K562 (cell line): ENCODE measurements at regions not wholly inside any gene's neighbourhood (a gene's known extent, or its start where the extent isn't known, plus 50 kb on each side); places are given as distances from the start of the nearest gene placed in this dataset.
"Not testable (repeated sequence)": the region's sequence is repeated elsewhere in the genome, so short reads cannot be mapped to it uniquely, and the experiment has no call there.

ENCODE experiments used
- ATAC-seq: fragments of 200-7000 bp; cut with Tn5 transposase; 3 replicates; pipeline ENCODE4 v1.9.1; 2020; ENCODE audit warnings: moderate library complexity
- BruUV-seq: library from RNA; stranded (reverse); fragments of 400-500 nt; replicated peaks from 2 replicates; lab custom pipeline; 2021; lab: Mats Ljungman, UMichigan
- CTCF ChIA-PET: fragments of 300-600 bp; formaldehyde crosslinking; extraction: SDS; loops from one replicate; lab custom pipeline; 2021; ENCODE audit warnings: low intra/inter-chr PET ratio; lab: Yijun Ruan, JAX
- POLR2A ChIA-PET: fragments of 300-600, 350-650 bp; sonication (Branson Sonifier 250); formaldehyde crosslinking; extraction: SDS; loops from one replicate; lab custom pipeline; 2021; ENCODE audit warnings: antibody characterized with exemption, inconsistent platforms; lab: Yijun Ruan, JAX
- DNase-seq, 4 experiments: peaks; one replicate each; pipeline versions ENCODE4 v3.0.0 to v3.0.0-alpha.2; 2011 to 2018; ENCODE audit warnings: low spot score in 3 of 4, mixed read lengths in 3 of 4; ENCODE audit errors: extremely low read depth in 1 of 4
- FAIRE-seq: peaks from 2 replicates; lab custom pipeline; 2011; peaks lifted over from hg19 to GRCh38; lab: Jason Lieb, UNC
- H2AFZ ChIP-seq: 2 replicates; pipeline ENCODE4 v1.6.0; 2011; ENCODE audit warnings: low read depth, low read length, control low read depth, inconsistent platforms
- H3K27ac ChIP-seq: fragments of 200-600 bp; 3 replicates; pipeline ENCODE4 v1.8.0; 2011; ENCODE audit warnings: low read depth, mild to moderate bottlenecking, control low read depth, inconsistent platforms, low read length, moderate library complexity, mixed read lengths; ENCODE audit errors: extremely low read depth
- H3K27me3 ChIP-seq, 2 experiments: fragments of 300-600 bp in 1 of 2; 2 replicates in 1 of 2; 3 replicates in 1 of 2; pipeline versions ENCODE4 v1.6.0 to v1.8.0; 2011; ENCODE audit warnings: inconsistent platforms in 2 of 2, low read length in 2 of 2, mild to moderate bottlenecking in 1 of 2, mixed read lengths in 1 of 2, moderate library complexity in 1 of 2; ENCODE audit not compliant: control insufficient read depth in 2 of 2, insufficient read depth in 2 of 2
- H3K36me3 ChIP-seq: fragments of 300-600 bp; 3 replicates; pipeline ENCODE4 v1.8.0; 2011; ENCODE audit warnings: mild to moderate bottlenecking, low read length, inconsistent platforms; ENCODE audit not compliant: control insufficient read depth, insufficient read depth
- H3K4me1 ChIP-seq, 2 experiments: fragments of 200-600 bp in 1 of 2; replicated peaks in 1 of 2; 2 replicates in 1 of 2; 3 replicates in 1 of 2; pipeline versions ENCODE4 v1.5.1 to v1.8.0; 2011; ENCODE audit warnings: inconsistent platforms in 2 of 2, low read length in 2 of 2, mild to moderate bottlenecking in 1 of 2, mixed read lengths in 1 of 2, moderate library complexity in 1 of 2; ENCODE audit not compliant: control insufficient read depth in 2 of 2, insufficient read depth in 2 of 2
- H3K4me2 ChIP-seq: 2 replicates; pipeline ENCODE4 v1.6.1; 2011; ENCODE audit warnings: low read length, control low read depth, inconsistent platforms, mixed read lengths; ENCODE audit not compliant: insufficient read depth
- H3K4me3 ChIP-seq: fragments of 200-600 bp; sonication (generic), shearing (Covaris generic); 2 replicates; pipeline ENCODE4 v1.5.1; 2016; ENCODE audit warnings: control low read depth, inconsistent platforms
- H3K79me2 ChIP-seq: fragments of 200-600 bp; 3 replicates; pipeline ENCODE4 v1.8.0; 2011; ENCODE audit warnings: low read length, inconsistent platforms; ENCODE audit not compliant: control insufficient read depth, insufficient read depth
- H3K9ac ChIP-seq, 2 experiments: 2 replicates each; pipeline versions ENCODE4 v1.6.0 to v1.6.1; 2011; ENCODE audit warnings: low read depth in 2 of 2, low read length in 2 of 2, control low read depth in 1 of 2, inconsistent platforms in 1 of 2, mild to moderate bottlenecking in 1 of 2, mixed read lengths in 1 of 2; ENCODE audit not compliant: insufficient read depth in 1 of 2
- H3K9me1 ChIP-seq: one replicate; pipeline ENCODE4 v1.6.0; 2011; ENCODE audit warnings: inconsistent platforms, mild to moderate bottlenecking, low read length, moderate library complexity; ENCODE audit not compliant: control insufficient read depth, insufficient read depth
- H3K9me3 ChIP-seq: replicated peaks from 2 replicates; pipeline ENCODE4 v1.5.1; 2011; ENCODE audit warnings: low read depth, low read length, inconsistent platforms; ENCODE audit not compliant: control insufficient read depth, insufficient read depth
- H4K20me1 ChIP-seq: replicated peaks from 2 replicates; pipeline ENCODE4 v1.6.1; 2011; ENCODE audit warnings: low read length, inconsistent platforms, mixed read lengths; ENCODE audit not compliant: control insufficient read depth, insufficient read depth
- AFF1 ChIP-seq, 2 experiments: fragments of 450-650 bp; IDR thresholded peaks; 2 replicates each; pipeline ENCODE4 v1.6.1; 2018; ENCODE audit warnings: mild to moderate bottlenecking in 2 of 2, low read depth in 1 of 2; ENCODE audit not compliant: partially characterized antibody in 2 of 2
- MTA2 ChIP-seq: fragments of 450-650 bp; IDR thresholded peaks from 2 replicates; pipeline ENCODE4 v1.6.1; 2016; ENCODE audit warnings: low read depth
- TAF1 ChIP-seq: IDR thresholded peaks from 2 replicates; pipeline ENCODE4 v1.6.1; 2011; ENCODE audit warnings: mild to moderate bottlenecking, low read length, moderate library complexity; ENCODE audit not compliant: insufficient read depth, control insufficient read depth, severe bottlenecking; ENCODE audit errors: extremely low read depth
- ZNF212 ChIP-seq: fragments of 450-650 bp; formaldehyde crosslinking; IDR thresholded peaks from 2 replicates; pipeline ENCODE4 v1.4.0; 2020; ENCODE audit warnings: mild to moderate bottlenecking
- WGBS: fragments of 100-300 bp; shearing (Covaris generic); methylation state at CpG from one replicate; pipeline ENCODE4 v1.1.6; 2016; ENCODE audit warnings: low coverage, mixed read lengths; ENCODE audit not compliant: insufficient coverage; ENCODE audit errors: missing lambda C conversion rate; 5-methylcytosine and 5-hydroxymethylcytosine counted together
- in situ Hi-C: fragments of 300-500 bp; cut with MboI; formaldehyde crosslinking; loops from 4 replicates; pipeline ENCODE4 v1.15.0; 2018; ENCODE audit warnings: inconsistent platforms, mixed read lengths
- intact Hi-C: fragments of 100-400 bp; cut with micrococcal nuclease; formaldehyde crosslinking; loops from 2 replicates; pipeline ENCODE4 v1.14.2; 2022

GRCh38 chr13:79837741-79838450 lies 356.9 kb downstream of the NDFIP2 start:
- no peak overlapping the region for H3K4me3 ChIP-seq
- no peaks in the 10 kb centered on the region for H3K36me3 ChIP-seq
- H3K9me1 ChIP-seq = no peaks in the 10 kb centered on the region
- no peak overlapping the region for H2AFZ ChIP-seq
- ChIA-PET CTCF (no interaction called here), POLR2A (no interaction called here)
- no peak for DNase-seq
- H3K4me2 ChIP-seq = no peak overlapping the region
- no TSS peak for BruUV-seq
- intact Hi-C loops (no loop called here), in situ Hi-C loops (no loop called here)
- no peaks in the 10 kb centered on the region for H3K4me1 ChIP-seq
- no peak overlapping the region for H3K9ac ChIP-seq
- WGBS = 0% methylated on average over 3 of the region's 3 CpGs
- no peak for ATAC-seq
- no peaks in the 10 kb centered on the region for H3K9me3 ChIP-seq
- no peaks in the 10 kb centered on the region for H4K20me1 ChIP-seq
- H3K79me2 ChIP-seq = no peaks in the 10 kb centered on the region
- H3K27me3 ChIP-seq = no peaks in the 10 kb centered on the region
- no peak overlapping the region for H3K27ac ChIP-seq
- FAIRE-seq = no peak
- TF ChIP-seq AFF1 (IDR thresholded peaks at IDR 0.05; ENCODE audit: low read depth in 1 of 2, partially characterized antibody in 2 of 2) (no peak), ZNF212 (CRISPR knock-in tag) (no peak), TAF1 (no peak), MTA2 (no peak)

DNA sequence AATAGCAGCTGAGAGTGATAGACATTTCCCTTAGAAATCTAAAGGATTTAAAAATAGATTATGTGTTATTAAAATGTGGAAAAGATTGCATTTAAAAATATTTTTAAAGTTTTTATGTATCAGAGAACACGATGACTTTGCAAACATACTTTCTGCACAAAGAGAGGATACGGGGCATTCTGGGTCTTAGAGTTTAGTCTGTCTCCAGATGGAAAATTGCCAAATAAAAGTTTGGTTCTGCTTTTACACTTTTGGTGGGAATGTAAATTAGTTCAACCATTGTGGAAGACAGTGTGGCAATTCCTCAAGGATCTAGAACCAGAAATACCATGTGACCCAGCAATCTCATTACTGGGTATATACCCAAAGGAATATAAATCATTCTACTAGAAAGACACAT lies 355.2 kb downstream of the NDFIP2 start:
- BruUV-seq, H3K4me2 ChIP-seq, H4K20me1 ChIP-seq, H3K27ac ChIP-seq, intact Hi-C loops, H3K9me3 ChIP-seq, POLR2A ChIA-PET, DNase-seq, H3K9me1 ChIP-seq, H3K9ac ChIP-seq, FAIRE-seq, ATAC-seq, CTCF ChIA-PET, H3K4me3 ChIP-seq, H2AFZ ChIP-seq, H3K36me3 ChIP-seq, in situ Hi-C loops, H3K27me3 ChIP-seq, H3K4me1 ChIP-seq, H3K79me2 ChIP-seq: not testable (repeated sequence)
- WGBS = 0% methylated on average over 2 of the region's 2 CpGs
